HG03039 (cell line): ENCODE measurements at regions not wholly inside any gene's neighbourhood (a gene's known extent, or its start where the extent isn't known, plus 50 kb on each side); places are given as distances from the start of the nearest gene placed in this dataset.

ENCODE experiments used
- ATAC-seq: cut with Tn5 transposase; IDR thresholded peaks from one replicate; pipeline ENCODE4 v1.9.1; 2021; ENCODE audit warnings: mild to moderate bottlenecking, moderate library complexity; ENCODE audit not compliant: unreplicated experiment

- ATAC-seq: no peak
Observed at GRCh38 chr6:71395731-71396409, 107.3 kb downstream of the OGFRL1 start.

GRCh38 chr6:71396410-71396801 is 107.8 kb downstream of the OGFRL1 start:
- ATAC-seq: peak; percentile 89

- no peak for ATAC-seq
Observed at GRCh38 chr6:71399279-71399678, 110.7 kb downstream of the OGFRL1 start.

- ATAC-seq: no peak
Observed at GRCh38 chr6:71400852-71401251, 112.2 kb downstream of the OGFRL1 start.

- ATAC-seq: no peak
Observed at GRCh38 chr6:71402096-71402495, 113.5 kb downstream of the OGFRL1 start.

GRCh38 chr6:71403422-71404134 is 115.0 kb downstream of the OGFRL1 start:
- ATAC-seq: no peak

GRCh38 chr6:71404145-71404966 is 115.7 kb downstream of the OGFRL1 start:
- no peak for ATAC-seq

GRCh38 chr6:71404967-71405278 is 116.3 kb downstream of the OGFRL1 start:
- ATAC-seq: no peak

GRCh38 chr6:71405416-71405815 is 116.8 kb downstream of the OGFRL1 start:
- ATAC-seq: no peak

GRCh38 chr6:71406865-71407860 is 118.6 kb downstream of the OGFRL1 start:
- no peak for ATAC-seq

- ATAC-seq: no peak
Observed at GRCh38 chr6:71408787-71409723, 120.4 kb downstream of the OGFRL1 start.

- ATAC-seq: no peak
Observed at GRCh38 chr6:71410164-71410566, 121.6 kb downstream of the OGFRL1 start.

GRCh38 chr6:71410681-71411080 is 122.1 kb downstream of the OGFRL1 start:
- no peak for ATAC-seq

GRCh38 chr6:71411882-71412281 is 123.3 kb downstream of the OGFRL1 start:
- ATAC-seq: no peak

GRCh38 chr6:71412559-71413140 is 124.0 kb downstream of the OGFRL1 start:
- no peak for ATAC-seq

GRCh38 chr6:71414486-71414885 is 125.9 kb downstream of the OGFRL1 start:
- no peak for ATAC-seq

- no peak for ATAC-seq
Observed at GRCh38 chr6:71419217-71420094, 130.8 kb downstream of the OGFRL1 start.

GRCh38 chr6:71420095-71420692 is 131.6 kb downstream of the OGFRL1 start:
- ATAC-seq: peak; percentile 30
